HL-60 (cell line): ENCODE measurements at regions not wholly inside any gene's neighbourhood (a gene's known extent, or its start where the extent isn't known, plus 50 kb on each side); places are given as distances from the start of the nearest gene placed in this dataset.

Experiments
- GABPA ChIP-seq: IDR thresholded peaks from 2 replicates; pipeline ENCODE4 v1.6.1; 2012; ENCODE audit warnings: low read depth
- POLR2AphosphoS5 ChIP-seq: IDR thresholded peaks from 2 replicates; pipeline ENCODE4 v1.6.1; 2012; ENCODE audit warnings: low read depth
- SPI1 ChIP-seq: IDR thresholded peaks from 2 replicates; pipeline ENCODE4 v1.6.1; 2012; ENCODE audit warnings: low read depth, mild to moderate bottlenecking, borderline replicate concordance
- TF ChIP-seq, protein P1 (sequence below): IDR thresholded peaks from one replicate; pipeline ENCODE4 v1.5.1; 2011; ENCODE audit warnings: low read length, control low read depth, inconsistent platforms; ENCODE audit not compliant: insufficient read depth
- TF ChIP-seq, protein P2 (sequence below): IDR thresholded peaks from 2 replicates; pipeline ENCODE4 v1.6.1; 2012; ENCODE audit warnings: low read depth; ENCODE audit not compliant: insufficient replicate concordance

DNA sequence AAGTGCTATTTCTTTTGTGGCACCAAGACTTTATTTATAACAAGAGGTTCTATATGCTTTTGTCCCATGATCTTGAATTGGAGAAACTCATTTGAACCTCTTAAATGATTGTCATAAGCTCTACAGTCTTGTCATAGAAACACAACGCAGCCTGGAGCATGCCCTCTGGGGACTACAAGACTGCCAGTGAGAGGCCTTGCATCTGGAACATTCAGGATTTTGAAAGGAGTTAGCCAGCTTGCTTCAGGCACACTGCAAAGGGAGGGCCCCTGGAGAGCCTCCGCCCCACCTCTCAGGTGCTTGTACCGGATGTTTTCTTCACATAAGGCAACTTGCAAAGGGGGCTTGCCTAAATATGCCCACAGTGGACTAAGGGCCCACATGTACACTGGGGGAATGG lies 130.5 kb downstream of the LIG4 start:
- TF ChIP-seq, protein P1, sequence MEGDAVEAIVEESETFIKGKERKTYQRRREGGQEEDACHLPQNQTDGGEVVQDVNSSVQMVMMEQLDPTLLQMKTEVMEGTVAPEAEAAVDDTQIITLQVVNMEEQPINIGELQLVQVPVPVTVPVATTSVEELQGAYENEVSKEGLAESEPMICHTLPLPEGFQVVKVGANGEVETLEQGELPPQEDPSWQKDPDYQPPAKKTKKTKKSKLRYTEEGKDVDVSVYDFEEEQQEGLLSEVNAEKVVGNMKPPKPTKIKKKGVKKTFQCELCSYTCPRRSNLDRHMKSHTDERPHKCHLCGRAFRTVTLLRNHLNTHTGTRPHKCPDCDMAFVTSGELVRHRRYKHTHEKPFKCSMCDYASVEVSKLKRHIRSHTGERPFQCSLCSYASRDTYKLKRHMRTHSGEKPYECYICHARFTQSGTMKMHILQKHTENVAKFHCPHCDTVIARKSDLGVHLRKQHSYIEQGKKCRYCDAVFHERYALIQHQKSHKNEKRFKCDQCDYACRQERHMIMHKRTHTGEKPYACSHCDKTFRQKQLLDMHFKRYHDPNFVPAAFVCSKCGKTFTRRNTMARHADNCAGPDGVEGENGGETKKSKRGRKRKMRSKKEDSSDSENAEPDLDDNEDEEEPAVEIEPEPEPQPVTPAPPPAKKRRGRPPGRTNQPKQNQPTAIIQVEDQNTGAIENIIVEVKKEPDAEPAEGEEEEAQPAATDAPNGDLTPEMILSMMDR, result no peak
- TF ChIP-seq POLR2AphosphoS5, result no peak
- TF ChIP-seq SPI1, result no peak
- TF ChIP-seq, protein P2, sequence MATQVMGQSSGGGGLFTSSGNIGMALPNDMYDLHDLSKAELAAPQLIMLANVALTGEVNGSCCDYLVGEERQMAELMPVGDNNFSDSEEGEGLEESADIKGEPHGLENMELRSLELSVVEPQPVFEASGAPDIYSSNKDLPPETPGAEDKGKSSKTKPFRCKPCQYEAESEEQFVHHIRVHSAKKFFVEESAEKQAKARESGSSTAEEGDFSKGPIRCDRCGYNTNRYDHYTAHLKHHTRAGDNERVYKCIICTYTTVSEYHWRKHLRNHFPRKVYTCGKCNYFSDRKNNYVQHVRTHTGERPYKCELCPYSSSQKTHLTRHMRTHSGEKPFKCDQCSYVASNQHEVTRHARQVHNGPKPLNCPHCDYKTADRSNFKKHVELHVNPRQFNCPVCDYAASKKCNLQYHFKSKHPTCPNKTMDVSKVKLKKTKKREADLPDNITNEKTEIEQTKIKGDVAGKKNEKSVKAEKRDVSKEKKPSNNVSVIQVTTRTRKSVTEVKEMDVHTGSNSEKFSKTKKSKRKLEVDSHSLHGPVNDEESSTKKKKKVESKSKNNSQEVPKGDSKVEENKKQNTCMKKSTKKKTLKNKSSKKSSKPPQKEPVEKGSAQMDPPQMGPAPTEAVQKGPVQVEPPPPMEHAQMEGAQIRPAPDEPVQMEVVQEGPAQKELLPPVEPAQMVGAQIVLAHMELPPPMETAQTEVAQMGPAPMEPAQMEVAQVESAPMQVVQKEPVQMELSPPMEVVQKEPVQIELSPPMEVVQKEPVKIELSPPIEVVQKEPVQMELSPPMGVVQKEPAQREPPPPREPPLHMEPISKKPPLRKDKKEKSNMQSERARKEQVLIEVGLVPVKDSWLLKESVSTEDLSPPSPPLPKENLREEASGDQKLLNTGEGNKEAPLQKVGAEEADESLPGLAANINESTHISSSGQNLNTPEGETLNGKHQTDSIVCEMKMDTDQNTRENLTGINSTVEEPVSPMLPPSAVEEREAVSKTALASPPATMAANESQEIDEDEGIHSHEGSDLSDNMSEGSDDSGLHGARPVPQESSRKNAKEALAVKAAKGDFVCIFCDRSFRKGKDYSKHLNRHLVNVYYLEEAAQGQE, result no peak
- no peak for TF ChIP-seq GABPA
